Lower leg skin (tissue), 3 donors: ENCODE measurements at regions not wholly inside any gene's neighbourhood (a gene's known extent, or its start where the extent isn't known, plus 50 kb on each side); places are given as distances from the start of the nearest gene placed in this dataset.
"Not testable (repeated sequence)": the region's sequence is repeated elsewhere in the genome, so short reads cannot be mapped to it uniquely, and the experiment has no call there.

Experiments used
- POLR2A ChIP-seq, 2 donors: fragments of 450-650 bp; IDR thresholded peaks; one replicate each; pipeline ENCODE4 v1.6.1; 2016 to 2017; ENCODE audit warnings: antibody characterized with exemption in 2 of 2, mild to moderate bottlenecking in 1 of 2, moderate library complexity in 1 of 2
- TF ChIP-seq, protein P1 (sequence below), 3 donors: fragments of 450-650 bp; IDR thresholded peaks; one replicate each; pipeline ENCODE4 v1.5.1; 2016; ENCODE audit warnings: antibody characterized with exemption in 3 of 3, mild to moderate bottlenecking in 3 of 3, moderate library complexity in 2 of 3

DNA sequence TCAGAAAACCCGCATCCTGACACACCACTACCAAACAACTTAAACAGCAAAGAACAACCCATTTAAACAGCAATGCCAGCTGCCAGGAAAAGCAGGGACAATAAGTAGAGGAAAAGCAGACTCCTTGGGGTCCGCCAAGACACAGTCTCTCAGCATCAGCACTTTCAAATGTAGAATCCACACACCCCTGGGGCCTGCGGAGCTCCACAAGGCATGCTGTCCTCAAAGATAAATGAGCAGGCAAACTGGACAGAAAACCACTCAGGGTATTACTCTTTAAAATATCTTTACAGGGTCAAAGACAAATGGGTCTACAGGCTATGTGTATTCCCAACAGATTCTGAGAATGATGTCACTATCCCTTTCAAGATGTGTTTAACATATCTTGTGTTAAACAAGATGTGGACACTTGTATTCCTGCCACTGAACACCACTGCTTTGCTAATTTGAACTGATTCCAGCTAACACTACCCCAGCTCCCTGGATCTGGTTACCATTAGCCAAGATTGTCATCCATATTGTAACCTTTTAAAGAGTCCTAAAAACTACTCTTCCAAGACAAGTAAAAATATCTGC is 150.8 kb upstream of the KCTD7 start:
- TF ChIP-seq, protein P1, sequence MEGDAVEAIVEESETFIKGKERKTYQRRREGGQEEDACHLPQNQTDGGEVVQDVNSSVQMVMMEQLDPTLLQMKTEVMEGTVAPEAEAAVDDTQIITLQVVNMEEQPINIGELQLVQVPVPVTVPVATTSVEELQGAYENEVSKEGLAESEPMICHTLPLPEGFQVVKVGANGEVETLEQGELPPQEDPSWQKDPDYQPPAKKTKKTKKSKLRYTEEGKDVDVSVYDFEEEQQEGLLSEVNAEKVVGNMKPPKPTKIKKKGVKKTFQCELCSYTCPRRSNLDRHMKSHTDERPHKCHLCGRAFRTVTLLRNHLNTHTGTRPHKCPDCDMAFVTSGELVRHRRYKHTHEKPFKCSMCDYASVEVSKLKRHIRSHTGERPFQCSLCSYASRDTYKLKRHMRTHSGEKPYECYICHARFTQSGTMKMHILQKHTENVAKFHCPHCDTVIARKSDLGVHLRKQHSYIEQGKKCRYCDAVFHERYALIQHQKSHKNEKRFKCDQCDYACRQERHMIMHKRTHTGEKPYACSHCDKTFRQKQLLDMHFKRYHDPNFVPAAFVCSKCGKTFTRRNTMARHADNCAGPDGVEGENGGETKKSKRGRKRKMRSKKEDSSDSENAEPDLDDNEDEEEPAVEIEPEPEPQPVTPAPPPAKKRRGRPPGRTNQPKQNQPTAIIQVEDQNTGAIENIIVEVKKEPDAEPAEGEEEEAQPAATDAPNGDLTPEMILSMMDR (IDR thresholded peaks at IDR 0.05): not testable (repeated sequence)
- TF ChIP-seq POLR2A (IDR thresholded peaks at IDR 0.05): not testable (repeated sequence)
